Umbilical cord (tissue), 1 donor: ENCODE measurements at regions not wholly inside any gene's neighbourhood (a gene's known extent, or its start where the extent isn't known, plus 50 kb on each side); places are given as distances from the start of the nearest gene placed in this dataset.

Source experiments
- DNase-seq: peaks from one replicate; pipeline ENCODE4 v3.0.0-alpha.2; 2015; ENCODE audit warnings: low spot score

DNA sequence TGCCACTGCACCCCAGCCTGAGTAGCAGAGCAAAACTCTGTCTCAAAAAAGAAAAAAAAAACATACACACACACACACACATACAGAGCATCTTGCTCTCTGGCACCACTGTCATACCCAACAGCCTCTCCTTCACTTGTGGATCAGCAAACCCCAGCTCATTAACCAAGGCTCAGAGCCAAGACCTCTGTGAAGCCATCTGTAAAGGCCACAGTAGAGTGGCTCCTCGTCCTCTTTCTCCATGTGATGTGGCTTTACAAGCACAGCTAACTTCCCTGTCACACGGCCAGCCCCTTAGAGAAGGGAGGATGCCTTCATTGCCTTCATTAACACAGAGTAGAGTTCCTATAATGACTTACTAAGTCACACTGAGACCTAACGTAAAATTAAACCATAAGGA is 62.7 kb upstream of the LSM14A start:
- no peak for DNase-seq

GRCh38 chr19:34118879-34119748 is 53.2 kb upstream of the LSM14A start:
- peak; percentile 40 for DNase-seq

DNA sequence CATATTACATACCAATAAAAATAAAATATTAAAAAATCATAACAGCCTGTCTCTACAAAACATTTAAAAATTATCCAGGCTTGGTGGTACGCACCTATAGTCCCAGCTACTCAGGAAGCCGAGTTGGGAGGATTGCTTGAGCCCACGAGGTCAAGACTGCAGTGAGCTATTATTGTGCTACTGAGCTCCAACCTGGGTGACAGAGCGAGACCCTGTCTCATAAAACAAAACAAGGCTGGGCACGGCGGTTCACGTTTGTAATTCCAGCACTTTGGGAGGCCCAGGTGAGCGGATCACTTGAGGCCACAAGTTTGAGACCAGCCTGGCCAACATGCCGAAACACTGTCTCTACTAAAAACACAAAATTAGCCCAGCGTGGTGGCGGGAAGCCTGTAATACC is 52.2 kb upstream of the LSM14A start:
- DNase-seq: no peak

- DNase-seq: no peak
Measured at GRCh38 chr19:34120846-34121639, 51.3 kb upstream of the LSM14A start.
